Fibroblast of lung (primary cell): ENCODE measurements at regions not wholly inside any gene's neighbourhood (a gene's known extent, or its start where the extent isn't known, plus 50 kb on each side); places are given as distances from the start of the nearest gene placed in this dataset.

Experiments
- DNase-seq, 2 donors: peaks; one replicate each; pipeline versions ENCODE4 v3.0.0 to v3.0.0-alpha.2; 2010; ENCODE audit warnings: low read depth in 2 of 2
- H2AFZ ChIP-seq: 2 replicates; pipeline ENCODE4 v1.5.1; 2012; ENCODE audit warnings: low read length, control low read depth, inconsistent platforms
- H3K27ac ChIP-seq: 2 replicates; pipeline ENCODE4 v1.5.1; 2011; ENCODE audit warnings: low read length, control low read depth; ENCODE audit not compliant: insufficient read depth
- H3K27me3 ChIP-seq: 2 replicates; pipeline ENCODE4 v1.5.1; 2011; ENCODE audit warnings: mild to moderate bottlenecking, low read length; ENCODE audit not compliant: control insufficient read depth, insufficient read depth
- H3K36me3 ChIP-seq: 2 replicates; pipeline ENCODE4 v1.5.1; 2011; ENCODE audit warnings: low read length; ENCODE audit not compliant: control insufficient read depth, insufficient read depth
- H3K4me1 ChIP-seq: 2 replicates; pipeline ENCODE4 v1.5.1; 2011; ENCODE audit warnings: low read length; ENCODE audit not compliant: control insufficient read depth, insufficient read depth; ENCODE audit errors: extremely low read depth
- H3K4me2 ChIP-seq: 2 replicates; pipeline ENCODE4 v1.5.1; 2011; ENCODE audit warnings: low read length, control low read depth; ENCODE audit not compliant: insufficient read depth; ENCODE audit errors: extremely low read depth
- H3K4me3 ChIP-seq, 4 experiments: fragments of 200-600 bp in 1 of 4; sonication (generic) in 1 of 4; replicated peaks in 1 of 4; 2 replicates each; pipeline ENCODE4 v1.5.1; 2011 to 2016; ENCODE audit warnings: low read length in 4 of 4, low read depth in 3 of 4, mild to moderate bottlenecking in 3 of 4, control low read depth in 2 of 4, inconsistent platforms in 1 of 4, mixed read lengths in 1 of 4; ENCODE audit not compliant: insufficient read depth in 1 of 4; ENCODE audit errors: control extremely low read depth in 1 of 4
- H3K79me2 ChIP-seq: 2 replicates; pipeline ENCODE4 v1.5.1; 2012; ENCODE audit warnings: mild to moderate bottlenecking, low read length, inconsistent platforms; ENCODE audit not compliant: control insufficient read depth, insufficient read depth
- H3K9ac ChIP-seq: 2 replicates; pipeline ENCODE4 v1.5.1; 2011; ENCODE audit warnings: mild to moderate bottlenecking, low read length, control low read depth; ENCODE audit not compliant: insufficient read depth
- H3K9me3 ChIP-seq: 2 replicates; pipeline ENCODE4 v1.5.1; 2012; ENCODE audit warnings: low read depth, low read length; ENCODE audit not compliant: control insufficient read depth, insufficient read depth
- H4K20me1 ChIP-seq: 2 replicates; pipeline ENCODE4 v1.5.1; 2011; ENCODE audit warnings: low read length; ENCODE audit not compliant: control insufficient read depth, insufficient read depth; ENCODE audit errors: extremely low read depth
- EZH2 ChIP-seq: IDR thresholded peaks from 2 replicates; pipeline ENCODE4 v1.5.1; 2012; ENCODE audit warnings: low read length, control low read depth, mild to moderate bottlenecking; ENCODE audit errors: missing control alignments
- TF ChIP-seq, protein P1 (sequence below), 2 donors: IDR thresholded peaks in 1 of 2; conservative IDR thresholded peaks in 1 of 2; 1 replicate in 1 of 2; 2 replicates in 1 of 2; pipeline ENCODE4 v1.5.1; 2011 to 2012; ENCODE audit warnings: low read length in 2 of 2, control low read depth in 1 of 2, inconsistent platforms in 1 of 2, low read depth in 1 of 2, mild to moderate bottlenecking in 1 of 2

DNA sequence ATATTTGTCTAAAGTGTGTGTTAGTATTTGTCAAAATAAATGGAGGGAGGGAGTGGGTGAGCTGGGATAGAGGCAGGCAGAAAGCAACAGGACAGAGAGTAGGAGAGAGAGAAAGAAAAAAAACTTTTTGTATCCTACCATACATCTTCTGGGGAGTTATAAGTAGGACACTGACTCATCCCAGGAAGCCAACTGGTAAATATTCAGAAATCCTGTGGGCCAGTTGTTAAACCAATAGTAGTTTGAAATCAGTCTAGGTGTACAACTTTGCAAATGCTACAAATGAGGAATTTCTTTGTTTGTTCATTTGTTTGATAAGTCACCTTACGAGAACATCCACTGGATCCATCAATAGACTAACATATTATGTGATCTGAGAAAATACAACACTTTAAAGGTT is 980.9 kb downstream of the GATA3 start:
- Histone ChIP-seq H3K9ac (no peak overlapping the region), H2AFZ (no peak overlapping the region), H3K27me3 (no peaks in the 10 kb centered on the region), H3K4me3 (no peak overlapping the region), H3K9me3 (no peaks in the 10 kb centered on the region), H3K79me2 (no peaks in the 10 kb centered on the region), H4K20me1 (no peaks in the 10 kb centered on the region), H3K4me2 (no peak overlapping the region), H3K27ac (no peak overlapping the region), H3K4me1 (no peaks in the 10 kb centered on the region), H3K36me3 (no peaks in the 10 kb centered on the region)
- no peak for DNase-seq
- TF ChIP-seq, protein P1, sequence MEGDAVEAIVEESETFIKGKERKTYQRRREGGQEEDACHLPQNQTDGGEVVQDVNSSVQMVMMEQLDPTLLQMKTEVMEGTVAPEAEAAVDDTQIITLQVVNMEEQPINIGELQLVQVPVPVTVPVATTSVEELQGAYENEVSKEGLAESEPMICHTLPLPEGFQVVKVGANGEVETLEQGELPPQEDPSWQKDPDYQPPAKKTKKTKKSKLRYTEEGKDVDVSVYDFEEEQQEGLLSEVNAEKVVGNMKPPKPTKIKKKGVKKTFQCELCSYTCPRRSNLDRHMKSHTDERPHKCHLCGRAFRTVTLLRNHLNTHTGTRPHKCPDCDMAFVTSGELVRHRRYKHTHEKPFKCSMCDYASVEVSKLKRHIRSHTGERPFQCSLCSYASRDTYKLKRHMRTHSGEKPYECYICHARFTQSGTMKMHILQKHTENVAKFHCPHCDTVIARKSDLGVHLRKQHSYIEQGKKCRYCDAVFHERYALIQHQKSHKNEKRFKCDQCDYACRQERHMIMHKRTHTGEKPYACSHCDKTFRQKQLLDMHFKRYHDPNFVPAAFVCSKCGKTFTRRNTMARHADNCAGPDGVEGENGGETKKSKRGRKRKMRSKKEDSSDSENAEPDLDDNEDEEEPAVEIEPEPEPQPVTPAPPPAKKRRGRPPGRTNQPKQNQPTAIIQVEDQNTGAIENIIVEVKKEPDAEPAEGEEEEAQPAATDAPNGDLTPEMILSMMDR (conservative IDR thresholded peaks at IDR 0.05 in 1 of 2, IDR thresholded peaks at IDR 0.05 in 1 of 2; ENCODE audit: low read depth in 1 of 2, low read length in 2 of 2): no peak
- no peak for TF ChIP-seq EZH2

DNA sequence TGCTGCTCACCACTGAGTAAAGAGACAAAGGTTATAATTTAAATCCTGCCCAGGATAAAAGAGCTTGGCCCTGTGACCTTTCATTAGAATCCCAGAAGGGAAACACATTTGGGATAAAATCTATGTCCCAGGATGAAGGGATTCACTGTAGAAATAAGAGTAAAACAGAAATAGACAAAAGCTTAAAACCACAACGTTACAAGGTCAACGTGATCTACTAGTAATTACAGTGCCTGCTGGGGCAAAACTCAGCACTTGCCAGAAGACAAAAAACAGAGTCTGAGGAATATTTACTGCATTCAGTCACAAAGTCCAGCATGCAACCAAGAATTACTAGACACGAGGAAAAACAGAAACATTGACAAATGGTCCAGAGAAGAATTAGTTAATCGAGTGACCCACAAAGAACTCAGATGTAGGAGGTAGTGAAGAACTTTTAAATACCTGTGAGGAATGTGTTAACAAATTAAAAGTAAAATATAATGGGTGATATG is 982.3 kb downstream of the GATA3 start:
- H3K9ac ChIP-seq: no peak overlapping the region
- H3K4me1 ChIP-seq: no peaks in the 10 kb centered on the region
- H3K4me2 ChIP-seq: no peak overlapping the region
- no peaks in the 10 kb centered on the region for H3K36me3 ChIP-seq
- TF ChIP-seq EZH2: no peak
- TF ChIP-seq, protein P1 (conservative IDR thresholded peaks at IDR 0.05 in 1 of 2, IDR thresholded peaks at IDR 0.05 in 1 of 2; ENCODE audit: low read depth in 1 of 2, low read length in 2 of 2): no peak
- no peaks in the 10 kb centered on the region for H3K9me3 ChIP-seq
- H3K79me2 ChIP-seq: no peaks in the 10 kb centered on the region
- no peak overlapping the region for H3K4me3 ChIP-seq
- H3K27me3 ChIP-seq: no peaks in the 10 kb centered on the region
- no peaks in the 10 kb centered on the region for H4K20me1 ChIP-seq
- DNase-seq: no peak
- H3K27ac ChIP-seq: no peak overlapping the region
- H2AFZ ChIP-seq: no peak overlapping the region

GRCh38 chr10:9038146-9038714 is 983.7 kb downstream of the GATA3 start:
- peak in 1 of 2 donors; percentile 20 for DNase-seq
- H3K27me3 ChIP-seq: no peaks in the 10 kb centered on the region
- no peaks in the 10 kb centered on the region for H3K9me3 ChIP-seq
- no peak overlapping the region for H3K4me2 ChIP-seq
- no peak overlapping the region for H3K4me3 ChIP-seq
- TF ChIP-seq EZH2: no peak
- TF ChIP-seq, protein P1 (conservative IDR thresholded peaks at IDR 0.05 in 1 of 2, IDR thresholded peaks at IDR 0.05 in 1 of 2; ENCODE audit: low read depth in 1 of 2, low read length in 2 of 2): no peak
- H4K20me1 ChIP-seq: no peaks in the 10 kb centered on the region
- H3K79me2 ChIP-seq: no peaks in the 10 kb centered on the region
- no peak overlapping the region for H3K9ac ChIP-seq
- H3K27ac ChIP-seq: no peak overlapping the region
- no peaks in the 10 kb centered on the region for H3K4me1 ChIP-seq
- no peak overlapping the region for H2AFZ ChIP-seq
- H3K36me3 ChIP-seq: no peaks in the 10 kb centered on the region
